Gastrocnemius medialis (tissue), 4 donors: ENCODE measurements at regions not wholly inside any gene's neighbourhood (a gene's known extent, or its start where the extent isn't known, plus 50 kb on each side); places are given as distances from the start of the nearest gene placed in this dataset.

Experiments used
- ATAC-seq, 2 donors: fragments of 150-250 bp; one replicate each; pipeline ENCODE4 v1.9.1; 2016
- DNase-seq, 2 donors: peaks; one replicate each; pipeline ENCODE4 v3.0.0-alpha.2; 2019
- H3K27ac ChIP-seq, 4 donors: fragments of 200-600 bp; sonication (generic); 1 replicate in 1 of 4; 2 replicates in 3 of 4; pipeline ENCODE4 v1.5.1; 2016 to 2018; ENCODE audit warnings: mild to moderate bottlenecking in 2 of 4, moderate library complexity in 1 of 4
- H3K27me3 ChIP-seq, 3 donors: fragments of 200-600 bp; sonication (generic) in 2 of 3; 1 replicate in 1 of 3; 2 replicates in 2 of 3; pipeline versions ENCODE4 v1.5.1 to v1.6.0; 2016 to 2019; ENCODE audit warnings: mild to moderate bottlenecking in 1 of 3, moderate library complexity in 1 of 3
- H3K36me3 ChIP-seq, 2 donors: fragments of 200-600 bp; sonication (generic) in 1 of 2; one replicate each; pipeline ENCODE4 v1.5.1; 2017 to 2018
- H3K4me1 ChIP-seq, 2 donors: fragments of 200-600 bp; sonication (generic) in 1 of 2; one replicate each; pipeline ENCODE4 v1.5.1; 2016 to 2017; ENCODE audit warnings: mild to moderate bottlenecking in 2 of 2
- H3K4me3 ChIP-seq, 4 donors: fragments of 200-600 bp; sonication (generic) in 3 of 4; 1 replicate in 1 of 4; 2 replicates in 3 of 4; pipeline ENCODE4 v1.5.1; 2016 to 2019; ENCODE audit warnings: mild to moderate bottlenecking in 2 of 4
- H3K9me3 ChIP-seq, 3 donors: fragments of 200-600 bp; sonication (generic) in 2 of 3; 1 replicate in 1 of 3; 2 replicates in 2 of 3; pipeline ENCODE4 v1.5.1; 2016 to 2019
- POLR2A ChIP-seq, 2 donors: fragments of 450-650 bp; IDR thresholded peaks; one replicate each; pipeline ENCODE4 v1.6.1; 2017; ENCODE audit warnings: antibody characterized with exemption in 2 of 2, mild to moderate bottlenecking in 2 of 2, moderate library complexity in 2 of 2
- in situ Hi-C, 4 donors: fragments of 200-750 bp; cut with MboI; loops; one replicate each; pipeline versions ENCODE4 v1.15.0 to v1.8.0; 2017; ENCODE audit warnings: low sequenced_read_pairs in 4 of 4
- intact Hi-C: fragments of 100-400 bp; cut with DNase I; formaldehyde crosslinking; loops from one replicate; pipeline ENCODE4 v1.15.1; 2023; ENCODE audit warnings: low total_unique reads
- TF ChIP-seq, protein P1 (sequence below), 5 experiments: fragments of 450-650 bp in 3 of 5; fragments of 200-600 bp in 2 of 5; sonication (generic) in 2 of 5; IDR thresholded peaks in 4 of 5; conservative IDR thresholded peaks in 1 of 5; 1 replicate in 4 of 5; 2 replicates in 1 of 5; pipeline ENCODE4 v1.5.1; 2016 to 2019; ENCODE audit warnings: antibody characterized with exemption in 5 of 5, mild to moderate bottlenecking in 3 of 5, moderate library complexity in 3 of 5

DNA sequence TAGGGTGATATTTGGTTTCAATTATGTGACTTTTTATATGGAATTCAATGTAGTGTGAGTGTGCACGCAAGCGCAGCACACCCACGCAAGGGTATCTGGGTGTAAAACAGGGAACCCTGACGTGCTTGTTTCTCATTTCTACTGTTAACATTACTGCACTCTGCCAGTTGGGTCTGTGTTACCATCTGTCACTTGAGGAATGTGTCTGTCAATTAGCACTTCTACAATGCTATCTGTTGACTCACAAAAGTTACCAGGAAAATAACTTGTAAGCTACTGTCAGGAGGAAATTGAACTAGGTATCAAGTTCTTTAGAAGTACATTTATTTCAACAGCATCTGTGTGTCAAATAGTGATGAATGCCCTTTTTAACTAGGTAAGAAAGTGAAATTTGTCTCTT lies 695.5 kb upstream of the LRFN5 start:
- no peaks in the 10 kb centered on the region for H3K4me1 ChIP-seq
- no peaks in the 10 kb centered on the region for H3K9me3 ChIP-seq
- H3K36me3 ChIP-seq: no peaks in the 10 kb centered on the region
- in situ Hi-C loops (no loop called here), intact Hi-C loops (no loop called here)
- TF ChIP-seq, protein P1, sequence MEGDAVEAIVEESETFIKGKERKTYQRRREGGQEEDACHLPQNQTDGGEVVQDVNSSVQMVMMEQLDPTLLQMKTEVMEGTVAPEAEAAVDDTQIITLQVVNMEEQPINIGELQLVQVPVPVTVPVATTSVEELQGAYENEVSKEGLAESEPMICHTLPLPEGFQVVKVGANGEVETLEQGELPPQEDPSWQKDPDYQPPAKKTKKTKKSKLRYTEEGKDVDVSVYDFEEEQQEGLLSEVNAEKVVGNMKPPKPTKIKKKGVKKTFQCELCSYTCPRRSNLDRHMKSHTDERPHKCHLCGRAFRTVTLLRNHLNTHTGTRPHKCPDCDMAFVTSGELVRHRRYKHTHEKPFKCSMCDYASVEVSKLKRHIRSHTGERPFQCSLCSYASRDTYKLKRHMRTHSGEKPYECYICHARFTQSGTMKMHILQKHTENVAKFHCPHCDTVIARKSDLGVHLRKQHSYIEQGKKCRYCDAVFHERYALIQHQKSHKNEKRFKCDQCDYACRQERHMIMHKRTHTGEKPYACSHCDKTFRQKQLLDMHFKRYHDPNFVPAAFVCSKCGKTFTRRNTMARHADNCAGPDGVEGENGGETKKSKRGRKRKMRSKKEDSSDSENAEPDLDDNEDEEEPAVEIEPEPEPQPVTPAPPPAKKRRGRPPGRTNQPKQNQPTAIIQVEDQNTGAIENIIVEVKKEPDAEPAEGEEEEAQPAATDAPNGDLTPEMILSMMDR (IDR thresholded peaks at IDR 0.05 in 4 of 5, conservative IDR thresholded peaks at IDR 0.05 in 1 of 5): no peak
- TF ChIP-seq POLR2A (IDR thresholded peaks at IDR 0.05): no peak
- ATAC-seq (no peak), DNase-seq (no peak)
- H3K27ac ChIP-seq: no peak overlapping the region
- H3K4me3 ChIP-seq: no peak overlapping the region
- no peaks in the 10 kb centered on the region for H3K27me3 ChIP-seq

DNA sequence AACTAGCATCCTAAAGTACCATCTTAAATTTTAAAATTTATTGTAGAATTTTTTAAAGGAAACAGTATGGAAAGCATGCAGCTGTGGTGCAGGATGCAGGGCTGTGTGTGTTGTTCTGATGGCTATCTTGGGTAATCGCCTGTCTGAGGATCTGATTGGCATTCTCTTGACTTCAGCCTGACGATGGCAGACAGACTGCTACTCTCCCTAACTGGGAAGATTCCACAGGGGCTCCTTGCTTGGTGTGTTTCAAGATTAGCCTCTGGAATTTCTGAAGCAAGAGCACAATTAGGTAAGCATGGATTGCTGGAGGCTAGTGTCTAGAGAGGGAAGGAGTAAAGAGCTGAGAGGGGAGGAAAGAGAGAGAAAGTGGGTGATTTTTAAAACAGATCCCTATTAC lies 696.8 kb upstream of the LRFN5 start:
- no peaks in the 10 kb centered on the region for H3K27me3 ChIP-seq
- no peaks in the 10 kb centered on the region for H3K36me3 ChIP-seq
- ATAC-seq (no peak), DNase-seq (no peak)
- intact Hi-C loops (no loop called here), in situ Hi-C loops (no loop called here)
- H3K9me3 ChIP-seq: no peaks in the 10 kb centered on the region
- TF ChIP-seq, protein P1 (IDR thresholded peaks at IDR 0.05 in 4 of 5, conservative IDR thresholded peaks at IDR 0.05 in 1 of 5): no peak
- no peak for TF ChIP-seq POLR2A (IDR thresholded peaks at IDR 0.05)
- H3K4me1 ChIP-seq: no peaks in the 10 kb centered on the region
- no peak overlapping the region for H3K27ac ChIP-seq
- no peak overlapping the region for H3K4me3 ChIP-seq

DNA sequence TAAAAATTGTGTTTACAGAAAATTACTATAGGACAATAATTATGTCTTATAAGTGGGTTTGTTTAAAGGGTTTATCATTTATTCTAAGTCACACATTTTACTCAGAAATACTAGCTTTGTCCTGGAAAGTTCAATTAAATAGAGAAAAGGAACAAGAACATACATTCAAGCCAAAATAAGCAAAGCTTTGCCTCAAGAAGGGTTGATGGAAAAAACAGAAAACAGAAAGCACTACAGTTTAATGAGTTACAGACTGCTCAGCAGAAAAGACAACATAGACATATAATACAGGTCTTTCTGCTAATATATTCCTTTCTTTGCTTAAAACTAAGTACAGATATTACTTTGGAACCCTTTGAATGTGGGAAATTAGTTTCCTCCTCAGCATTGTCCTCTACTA lies 703.0 kb upstream of the LRFN5 start:
- Histone ChIP-seq H3K27ac (no peak overlapping the region), H3K27me3 (no peaks in the 10 kb centered on the region), H3K36me3 (no peaks in the 10 kb centered on the region), H3K4me1 (no peaks in the 10 kb centered on the region), H3K4me3 (no peak overlapping the region), H3K9me3 (no peaks in the 10 kb centered on the region)
- intact Hi-C loops (no loop called here), in situ Hi-C loops (no loop called here)
- ATAC-seq (no peak), DNase-seq (no peak)
- TF ChIP-seq POLR2A (IDR thresholded peaks at IDR 0.05): no peak
- TF ChIP-seq, protein P1 (IDR thresholded peaks at IDR 0.05 in 4 of 5, conservative IDR thresholded peaks at IDR 0.05 in 1 of 5): no peak

DNA sequence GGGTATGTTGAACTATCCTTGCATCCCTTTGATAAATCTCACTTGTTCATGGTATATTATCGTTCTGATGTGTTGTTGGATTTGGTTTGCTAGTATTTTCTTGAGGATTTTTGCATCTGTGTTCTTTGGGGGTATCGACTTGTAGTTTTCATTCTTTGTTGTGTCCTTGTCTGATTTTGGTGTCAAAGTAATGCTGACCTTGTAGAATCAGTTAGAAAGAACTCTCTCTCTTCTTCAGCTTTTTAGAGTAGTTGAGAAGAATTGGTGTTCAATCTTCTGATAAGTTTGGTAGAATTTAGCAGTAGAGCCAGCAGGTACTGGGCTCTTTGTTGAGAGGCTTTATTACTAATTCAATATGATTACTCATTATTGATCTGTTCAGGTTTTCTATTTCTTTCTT lies 707.2 kb upstream of the LRFN5 start:
- no peaks in the 10 kb centered on the region for H3K36me3 ChIP-seq
- intact Hi-C loops: no loop called here
- no peak for TF ChIP-seq POLR2A (IDR thresholded peaks at IDR 0.05)
- TF ChIP-seq, protein P1 (IDR thresholded peaks at IDR 0.05 in 4 of 5, conservative IDR thresholded peaks at IDR 0.05 in 1 of 5): no peak
- H3K4me1 ChIP-seq: no peaks in the 10 kb centered on the region
- ATAC-seq: no peak
- in situ Hi-C loops: no loop called here
- H3K9me3 ChIP-seq: no peaks in the 10 kb centered on the region
- H3K27me3 ChIP-seq: no peaks in the 10 kb centered on the region
- no peak for DNase-seq
- H3K27ac ChIP-seq: no peak overlapping the region
- H3K4me3 ChIP-seq: no peak overlapping the region

DNA sequence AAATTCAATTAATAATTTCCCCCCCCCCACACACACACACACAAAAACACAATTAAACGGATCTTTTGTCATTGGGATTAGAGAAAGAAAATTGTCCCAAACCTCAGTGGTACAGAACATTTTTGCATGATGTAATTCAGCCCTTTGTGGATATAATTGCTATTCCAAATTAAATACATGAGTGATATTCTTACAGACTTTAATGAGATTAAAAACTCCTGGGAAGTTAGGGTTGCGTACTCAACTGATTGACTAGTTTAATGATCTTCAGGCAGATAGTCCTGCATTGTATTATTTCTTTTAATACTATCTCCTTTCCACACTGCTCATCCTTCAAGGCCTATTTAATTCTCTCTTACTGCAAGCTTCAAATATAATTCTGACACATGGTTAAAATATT lies 711.8 kb upstream of the LRFN5 start:
- intact Hi-C loops: no loop called here
- H3K9me3 ChIP-seq: no peaks in the 10 kb centered on the region
- no peaks in the 10 kb centered on the region for H3K4me1 ChIP-seq
- no peak overlapping the region for H3K4me3 ChIP-seq
- TF ChIP-seq, protein P1 (IDR thresholded peaks at IDR 0.05 in 4 of 5, conservative IDR thresholded peaks at IDR 0.05 in 1 of 5): no peak
- no peak for TF ChIP-seq POLR2A (IDR thresholded peaks at IDR 0.05)
- H3K36me3 ChIP-seq: no peaks in the 10 kb centered on the region
- no peaks in the 10 kb centered on the region for H3K27me3 ChIP-seq
- no peak for DNase-seq
- H3K27ac ChIP-seq: no peak overlapping the region
- no peak for ATAC-seq
- in situ Hi-C loops: no loop called here
